Stimulated activated CD4-positive, alpha-beta T cell treated with anti-CD3 and anti-CD28 coated beads, Interleukin-1b, Interleukin-23, amount 100 ng/mL, for 1 hour (primary cell): ENCODE measurements at regions not wholly inside any gene's neighbourhood (a gene's known extent, or its start where the extent isn't known, plus 50 kb on each side); places are given as distances from the start of the nearest gene placed in this dataset.

Experiments
- DNase-seq, 2 donors: peaks; one replicate each; pipeline ENCODE4 v3.0.0-alpha.2; 2020; ENCODE audit warnings: low read depth in 2 of 2

DNA sequence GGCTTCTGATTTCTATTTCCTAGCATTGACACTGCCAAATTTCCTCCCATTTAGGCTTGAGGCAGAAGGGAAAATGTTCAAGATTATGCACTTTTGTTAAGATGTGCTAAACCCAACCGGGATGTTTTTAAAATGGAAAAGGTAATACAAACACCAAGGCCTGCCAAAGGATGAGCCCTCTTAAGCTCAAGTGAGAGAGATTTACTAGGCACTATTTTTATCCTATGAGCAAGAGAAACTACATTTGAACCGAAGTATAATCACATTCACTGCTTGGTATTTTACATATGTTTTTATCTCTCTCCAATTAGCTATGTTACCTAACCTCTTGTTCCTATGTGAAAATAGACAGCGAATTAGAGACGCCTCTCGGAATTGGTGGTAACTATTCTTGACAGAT lies 295.8 kb downstream of the GABRB3 start:
- DNase-seq, result no peak

- DNase-seq, result no peak
Measured at GRCh38 chr15:26475554-26475953, 297.3 kb downstream of the GABRB3 start.

- DNase-seq, result no peak
Measured at GRCh38 chr15:26472661-26473060, 300.2 kb downstream of the GABRB3 start.

GRCh38 chr15:26461847-26462608 lies 310.8 kb downstream of the GABRB3 start:
- no peak for DNase-seq

DNA sequence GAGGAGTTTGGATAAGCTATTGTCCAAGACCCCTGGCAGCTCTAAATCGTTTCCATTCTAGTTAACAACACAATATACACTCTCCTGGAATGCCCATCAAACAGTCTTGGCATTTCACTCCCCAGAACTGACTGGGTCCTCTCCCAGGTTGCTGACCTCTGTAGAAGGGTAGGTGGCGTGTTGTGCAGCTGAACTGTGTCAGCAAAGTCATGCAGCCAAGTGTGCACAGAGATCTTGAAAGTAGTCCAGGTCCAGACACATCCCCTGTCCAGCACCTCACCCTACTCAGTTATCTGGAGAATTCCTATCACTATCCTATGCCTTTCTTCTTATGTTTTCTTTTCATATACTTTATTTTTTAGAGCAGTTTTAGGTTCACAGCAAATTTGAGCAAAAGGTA lies 312.7 kb downstream of the GABRB3 start:
- DNase-seq, result no peak

- no peak for DNase-seq
Measured at GRCh38 chr15:26455828-26456227, 317.0 kb downstream of the GABRB3 start.

- DNase-seq, result no peak
Measured at GRCh38 chr15:26453914-26454313, 319.0 kb downstream of the GABRB3 start.

GRCh38 chr15:26451995-26452394 lies 320.9 kb downstream of the GABRB3 start:
- no peak for DNase-seq

GRCh38 chr15:26449291-26449690 lies 323.6 kb downstream of the GABRB3 start:
- DNase-seq, result no peak

DNA sequence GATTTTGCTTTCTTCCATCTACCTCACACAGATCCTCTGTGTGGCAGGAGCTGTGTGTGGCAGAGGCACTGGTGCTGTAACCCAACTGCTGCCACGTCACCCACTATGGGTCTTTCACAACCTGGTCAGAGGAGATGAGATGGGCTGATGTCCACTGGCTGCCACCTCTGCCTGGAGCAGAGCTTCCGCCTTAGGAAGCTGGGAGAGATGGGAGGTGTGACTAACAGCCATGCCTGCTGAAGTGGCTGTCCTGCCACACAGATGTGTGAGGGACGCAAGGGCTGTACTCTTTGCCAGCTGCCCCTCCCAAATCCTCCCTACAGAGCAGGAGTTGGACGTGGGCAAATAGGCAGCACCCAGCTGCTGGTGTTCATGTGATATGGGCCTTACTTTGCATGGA lies 329.5 kb downstream of the GABRB3 start:
- DNase-seq, result no peak

DNA sequence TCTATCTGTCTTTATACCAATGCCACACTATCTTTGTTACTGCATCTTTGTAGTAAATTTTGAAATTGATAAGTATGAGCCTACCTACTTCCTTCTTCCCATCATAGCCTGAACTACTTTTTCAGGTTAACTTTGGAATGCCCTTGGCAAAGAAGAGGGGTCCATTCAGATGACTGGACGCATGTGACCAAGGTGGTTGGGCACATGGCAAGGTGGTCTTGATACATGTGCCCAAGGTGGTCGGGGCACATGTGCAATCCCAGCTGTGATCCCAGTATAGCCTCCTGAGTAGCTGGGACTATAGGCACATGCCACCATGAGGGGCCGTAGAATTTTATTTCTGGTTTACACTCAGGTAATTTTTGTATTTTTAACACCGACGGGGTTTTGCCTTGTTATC lies 330.2 kb downstream of the GABRB3 start:
- DNase-seq, result no peak

DNA sequence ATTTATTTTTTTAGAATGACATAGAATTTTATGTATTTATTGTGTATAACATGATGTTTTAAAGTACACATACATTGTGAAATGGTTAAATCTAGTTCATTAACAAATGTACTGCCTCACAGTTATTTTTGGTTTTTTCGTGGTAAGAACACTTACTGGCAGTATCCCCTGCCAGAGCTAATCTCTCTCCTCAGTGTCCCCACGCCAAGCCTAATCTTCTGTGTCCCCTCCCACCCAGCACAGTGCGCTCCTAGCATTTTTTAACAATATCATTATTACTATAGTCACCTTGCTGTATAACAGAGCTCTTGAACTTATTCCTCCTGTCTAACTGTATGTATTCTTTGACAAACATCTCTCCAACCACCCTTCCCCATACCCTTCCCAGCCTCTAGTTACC lies 333.2 kb downstream of the GABRB3 start:
- DNase-seq, result no peak

DNA sequence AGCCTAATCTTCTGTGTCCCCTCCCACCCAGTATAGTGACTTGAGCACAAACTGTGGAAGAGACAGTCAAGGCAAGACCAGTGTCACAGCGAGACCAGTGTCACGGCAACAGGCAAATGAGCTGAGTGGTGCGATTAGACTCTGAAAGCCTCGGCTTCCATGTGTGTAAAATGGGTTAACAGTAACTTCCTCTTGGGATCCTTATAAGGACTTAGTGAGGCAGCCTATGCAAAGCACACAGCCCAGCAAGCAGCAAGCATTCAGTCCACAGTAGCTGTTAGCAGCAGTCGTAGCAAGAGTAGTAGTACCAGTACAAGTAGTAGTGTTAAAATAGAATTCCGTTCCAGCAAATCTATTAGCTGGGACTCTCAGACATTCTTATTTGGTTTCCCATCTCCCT lies 334.1 kb downstream of the GABRB3 start:
- DNase-seq, result no peak

- no peak for DNase-seq
Measured at GRCh38 chr15:26438316-26438715, 334.6 kb downstream of the GABRB3 start.

- no peak for DNase-seq
Measured at GRCh38 chr15:26433818-26434217, 339.0 kb downstream of the GABRB3 start.

GRCh38 chr15:26433060-26433459 lies 339.8 kb downstream of the GABRB3 start:
- DNase-seq, result no peak

- DNase-seq, result no peak
Measured at GRCh38 chr15:26421065-26421464, 351.8 kb downstream of the GABRB3 start.

- DNase-seq, result no peak
Measured at GRCh38 chr15:26395624-26396023, 377.2 kb downstream of the GABRB3 start.

DNA sequence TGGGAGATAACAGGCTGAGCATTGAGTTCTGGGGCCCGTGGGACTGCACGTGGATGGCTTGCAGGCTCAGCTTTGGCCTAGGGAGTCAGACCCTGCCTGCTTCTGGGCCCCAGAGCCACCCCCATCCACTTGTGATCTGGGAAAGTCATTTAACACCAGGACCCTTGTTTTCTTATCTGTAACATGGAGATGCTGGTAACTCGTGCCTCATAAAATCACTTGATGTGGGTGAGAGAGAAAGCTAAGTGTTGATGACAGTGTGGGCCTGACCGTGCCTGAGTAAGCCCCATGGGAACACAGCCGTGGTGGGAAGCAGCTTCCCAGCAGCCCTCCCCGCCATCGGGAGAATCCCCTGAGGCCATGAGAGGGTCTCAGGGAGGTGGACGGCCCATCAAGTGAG lies 378.1 kb downstream of the GABRB3 start:
- DNase-seq, result no peak

GRCh38 chr15:26392956-26393355 lies 379.9 kb downstream of the GABRB3 start:
- no peak for DNase-seq

- no peak for DNase-seq
Measured at GRCh38 chr15:26391567-26392194, 381.2 kb downstream of the GABRB3 start.

- DNase-seq, result no peak
Measured at GRCh38 chr15:26382444-26383072, 390.3 kb downstream of the GABRB3 start.

GRCh38 chr15:26378304-26378703 lies 394.6 kb downstream of the GABRB3 start:
- no peak for DNase-seq
